T-helper 17 cell (primary cell): ENCODE measurements at regions not wholly inside any gene's neighbourhood (a gene's known extent, or its start where the extent isn't known, plus 50 kb on each side); places are given as distances from the start of the nearest gene placed in this dataset.

Experiments used
- ATAC-seq: fragments of 150-1000 bp; cut with Tn5 transposase; 2 replicates; pipeline ENCODE4 v1.10.0; 2021; ENCODE audit warnings: mild to moderate bottlenecking, moderate library complexity
- DNase-seq, 3 donors: peaks; one replicate each; pipeline versions ENCODE4 v3.0.0 to v3.0.0-alpha.2; 2020 to 2021
- H3K9me3 ChIP-seq: one replicate; pipeline ENCODE4 v1.7.0; 2013; ENCODE audit warnings: low read length, mild to moderate bottlenecking; ENCODE audit not compliant: control insufficient read depth, poor library complexity, severe bottlenecking
- H3K27ac Mint-ChIP-seq: one replicate; pipeline ENCODE4 v1.8.0; 2022; ENCODE audit warnings: mild to moderate bottlenecking, moderate library complexity, mixed read lengths
- H3K27me3 Mint-ChIP-seq: one replicate; pipeline ENCODE4 v1.8.0; 2022; ENCODE audit warnings: mixed read lengths
- H3K36me3 Mint-ChIP-seq: one replicate; pipeline ENCODE4 v1.8.0; 2022; ENCODE audit warnings: low read depth, mixed read lengths
- H3K4me1 Mint-ChIP-seq: one replicate; pipeline ENCODE4 v1.8.0; 2022; ENCODE audit warnings: mild to moderate bottlenecking, mixed read lengths
- H3K4me3 Mint-ChIP-seq: one replicate; pipeline ENCODE4 v1.8.0; 2022; ENCODE audit warnings: mild to moderate bottlenecking, moderate library complexity, mixed read lengths

DNA sequence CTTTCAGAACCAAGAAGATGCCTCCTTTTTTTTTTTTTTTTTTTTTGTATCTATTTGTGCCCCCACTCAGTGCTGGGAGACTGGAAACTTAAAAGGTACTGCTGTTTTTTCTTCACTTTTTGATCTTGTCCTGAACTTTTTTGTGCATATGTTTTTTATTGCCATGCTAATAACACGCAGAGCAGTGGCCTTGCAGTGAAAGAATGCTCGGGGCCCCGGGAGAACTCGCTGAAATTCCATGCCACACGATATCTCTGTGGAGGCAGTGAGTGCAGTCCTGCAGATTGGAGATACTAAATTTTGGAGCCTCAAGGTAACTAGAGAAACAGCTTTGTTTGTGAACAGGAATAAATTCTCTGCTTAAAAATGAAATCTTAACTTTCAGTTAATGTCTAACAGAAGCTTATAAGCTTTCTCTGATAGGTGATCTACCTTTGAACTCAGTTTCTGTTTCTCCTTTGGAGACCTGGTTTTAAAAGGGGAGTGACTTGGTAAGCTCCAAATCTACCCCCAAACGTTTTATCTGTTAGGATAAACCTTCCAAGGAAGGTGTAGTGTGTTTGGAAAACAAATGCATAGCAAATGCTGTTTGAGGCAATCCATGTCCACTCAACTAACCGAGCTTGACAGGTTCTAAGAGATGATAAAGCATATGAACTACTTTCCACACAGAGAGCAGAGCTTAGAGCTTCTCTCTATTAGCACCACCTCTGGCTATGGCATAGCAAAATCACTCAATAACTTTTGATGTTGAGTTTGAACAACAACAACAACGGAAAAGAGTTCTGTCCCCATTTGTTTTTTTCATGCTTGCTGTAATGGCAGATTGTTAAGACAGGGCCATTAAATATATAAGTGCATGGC lies 113.7 kb upstream of the PLXNA2 start:
- H3K36me3 Mint-ChIP-seq: no peaks in the 10 kb centered on the region
- H3K27ac Mint-ChIP-seq: no peak overlapping the region
- peaks cover 8% of the 10 kb centered on the region for H3K27me3 Mint-ChIP-seq
- H3K4me1 Mint-ChIP-seq: no peaks in the 10 kb centered on the region
- DNase-seq: no peak
- ATAC-seq: no peak
- H3K4me3 Mint-ChIP-seq: no peak overlapping the region
- no peaks in the 10 kb centered on the region for H3K9me3 ChIP-seq

GRCh38 chr1:208358651-208359050 lies 114.5 kb upstream of the PLXNA2 start:
- DNase-seq (no peak), ATAC-seq (no peak)
- H3K36me3 Mint-ChIP-seq: no peaks in the 10 kb centered on the region
- H3K4me1 Mint-ChIP-seq: no peaks in the 10 kb centered on the region
- H3K4me3 Mint-ChIP-seq: no peak overlapping the region
- no peak overlapping the region for H3K27ac Mint-ChIP-seq
- peaks cover 11% of the 10 kb centered on the region for H3K27me3 Mint-ChIP-seq
- H3K9me3 ChIP-seq: no peaks in the 10 kb centered on the region

DNA sequence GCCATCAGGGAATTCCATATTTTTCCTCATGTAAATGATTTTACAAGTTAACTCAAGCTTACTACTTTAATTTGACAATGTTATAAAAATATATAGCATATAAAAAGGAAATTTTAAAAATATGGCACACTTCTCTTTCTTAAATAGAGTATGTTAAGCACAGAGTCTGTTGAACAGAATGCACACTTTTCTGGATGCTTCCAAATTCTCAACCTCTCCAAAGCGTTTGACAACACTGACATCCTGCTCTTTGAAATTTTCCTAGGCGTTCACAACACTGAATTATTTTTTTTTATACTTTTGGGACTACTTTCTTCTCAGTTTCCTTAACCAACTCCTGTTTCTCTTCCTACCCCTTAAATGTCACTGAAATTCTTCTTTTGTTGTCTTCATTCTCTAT lies 117.8 kb upstream of the PLXNA2 start:
- no peak overlapping the region for H3K4me3 Mint-ChIP-seq
- ATAC-seq (no peak), DNase-seq (no peak)
- H3K27ac Mint-ChIP-seq: no peak overlapping the region
- H3K9me3 ChIP-seq: no peaks in the 10 kb centered on the region
- peaks cover 21% of the 10 kb centered on the region for H3K27me3 Mint-ChIP-seq
- no peaks in the 10 kb centered on the region for H3K4me1 Mint-ChIP-seq
- H3K36me3 Mint-ChIP-seq: no peaks in the 10 kb centered on the region

GRCh38 chr1:208366559-208366958 lies 122.4 kb upstream of the PLXNA2 start:
- no peak for ATAC-seq
- H3K4me1 Mint-ChIP-seq: peaks cover 3% of the 10 kb centered on the region

DNA sequence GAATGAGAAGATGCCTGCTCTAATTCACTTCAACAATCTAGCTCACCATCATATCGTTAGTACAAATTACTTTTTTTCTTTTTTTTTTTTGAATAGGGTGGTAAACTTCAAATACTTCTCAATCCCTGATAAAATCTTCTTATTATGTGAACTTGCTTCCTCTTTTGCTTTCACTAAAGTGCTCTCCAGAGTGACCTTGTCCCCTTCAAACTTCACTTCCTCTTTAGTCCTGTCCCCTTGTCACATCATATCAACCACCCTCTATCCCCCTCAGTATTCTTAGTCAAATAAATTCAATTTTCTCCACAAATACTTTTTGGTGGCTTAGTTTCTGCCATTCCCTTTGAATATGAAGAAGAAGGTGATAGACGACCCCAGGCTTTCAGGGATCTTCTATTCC lies 124.9 kb upstream of the PLXNA2 start:
- H3K27me3 Mint-ChIP-seq: peaks cover 27% of the 10 kb centered on the region
- H3K4me1 Mint-ChIP-seq: peaks cover 3% of the 10 kb centered on the region
- peak overlapping the region; percentile 45 for H3K4me3 Mint-ChIP-seq
- DNase-seq: no peak
- no peaks in the 10 kb centered on the region for H3K36me3 Mint-ChIP-seq
- no peak overlapping the region for H3K27ac Mint-ChIP-seq
- no peaks in the 10 kb centered on the region for H3K9me3 ChIP-seq
- no peak for ATAC-seq

More at GRCh38 chr1:208366559-208366958, 122.4 kb upstream of the PLXNA2 start:
- H3K9me3 ChIP-seq: no peaks in the 10 kb centered on the region
- no peaks in the 10 kb centered on the region for H3K36me3 Mint-ChIP-seq
- H3K4me3 Mint-ChIP-seq: no peak overlapping the region
- DNase-seq: no peak
- peaks cover 38% of the 10 kb centered on the region for H3K27me3 Mint-ChIP-seq
- no peak overlapping the region for H3K27ac Mint-ChIP-seq

GRCh38 chr1:208369658-208370057 lies 125.5 kb upstream of the PLXNA2 start:
- Mint-ChIP-seq H3K27ac (no peak overlapping the region), H3K4me1 (peaks cover 3% of the 10 kb centered on the region), H3K27me3 (peaks cover 33% of the 10 kb centered on the region), H3K4me3 (no peak overlapping the region), H3K36me3 (no peaks in the 10 kb centered on the region)
- no peaks in the 10 kb centered on the region for H3K9me3 ChIP-seq
- ATAC-seq: no peak
- no peak for DNase-seq

GRCh38 chr1:208374391-208374941 lies 130.3 kb upstream of the PLXNA2 start:
- DNase-seq (no peak), ATAC-seq (no peak)
- no peaks in the 10 kb centered on the region for H3K9me3 ChIP-seq
- H3K27me3 Mint-ChIP-seq: peaks cover 12% of the 10 kb centered on the region
- H3K36me3 Mint-ChIP-seq: no peaks in the 10 kb centered on the region
- no peak overlapping the region for H3K27ac Mint-ChIP-seq
- no peak overlapping the region for H3K4me3 Mint-ChIP-seq
- H3K4me1 Mint-ChIP-seq: no peaks in the 10 kb centered on the region

DNA sequence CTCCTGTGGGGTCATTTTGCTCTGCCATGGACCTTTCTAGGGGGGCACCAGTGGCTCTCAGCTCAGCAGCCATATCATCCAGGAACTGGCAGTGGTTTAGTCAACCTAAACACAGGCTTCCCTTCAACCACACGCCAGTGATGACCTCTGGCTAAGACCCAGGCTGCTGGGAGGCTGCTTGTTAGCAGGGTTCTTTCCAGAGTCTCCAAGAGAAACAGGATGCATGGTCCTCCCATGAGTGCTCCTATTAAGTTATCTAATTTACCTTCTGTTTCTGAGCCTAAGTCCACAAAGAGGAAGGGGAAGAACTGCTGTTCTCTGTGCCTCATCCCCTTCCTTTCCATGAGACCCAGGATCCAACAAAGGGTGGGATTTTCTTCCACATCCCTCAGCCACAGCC lies 137.3 kb upstream of the PLXNA2 start:
- DNase-seq: no peak
- H3K9me3 ChIP-seq: no peaks in the 10 kb centered on the region
- no peak for ATAC-seq
- Mint-ChIP-seq H3K36me3 (no peaks in the 10 kb centered on the region), H3K27me3 (peaks cover 6% of the 10 kb centered on the region), H3K4me1 (no peaks in the 10 kb centered on the region), H3K4me3 (no peak overlapping the region), H3K27ac (no peak overlapping the region)

- DNase-seq (no peak), ATAC-seq (no peak)
- no peaks in the 10 kb centered on the region for H3K9me3 ChIP-seq
- Mint-ChIP-seq H3K4me1 (no peaks in the 10 kb centered on the region), H3K27ac (no peak overlapping the region), H3K36me3 (no peaks in the 10 kb centered on the region), H3K4me3 (no peak overlapping the region), H3K27me3 (peaks cover 16% of the 10 kb centered on the region)
Observed at GRCh38 chr1:208387908-208388811, 144.0 kb upstream of the PLXNA2 start.

DNA sequence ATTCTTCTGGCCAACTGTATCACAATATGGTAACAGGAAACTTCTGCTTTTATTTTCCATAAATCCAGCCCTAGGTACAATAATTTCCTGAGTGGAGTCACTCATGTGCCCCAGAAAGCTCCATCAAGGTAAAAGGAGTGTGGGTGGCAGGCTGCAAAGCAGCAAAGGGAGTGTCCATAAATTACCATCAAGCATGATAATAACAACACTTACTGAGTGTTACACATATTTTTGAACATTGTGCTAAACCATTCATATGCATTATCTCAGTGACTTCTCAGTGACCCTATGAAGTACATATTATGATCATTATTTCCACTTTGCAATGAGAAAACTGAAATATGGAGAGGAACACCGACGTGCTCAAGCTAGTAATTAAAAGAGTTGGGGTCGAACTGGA lies 149.2 kb upstream of the PLXNA2 start:
- DNase-seq: no peak
- H3K9me3 ChIP-seq: no peaks in the 10 kb centered on the region
- Mint-ChIP-seq H3K4me3 (no peak overlapping the region), H3K4me1 (no peaks in the 10 kb centered on the region), H3K27me3 (peaks cover 18% of the 10 kb centered on the region), H3K27ac (no peak overlapping the region), H3K36me3 (no peaks in the 10 kb centered on the region)
- no peak for ATAC-seq

- no peaks in the 10 kb centered on the region for H3K9me3 ChIP-seq
- Mint-ChIP-seq H3K4me3 (no peak overlapping the region), H3K27me3 (peaks cover 18% of the 10 kb centered on the region), H3K27ac (no peak overlapping the region), H3K4me1 (no peaks in the 10 kb centered on the region), H3K36me3 (no peaks in the 10 kb centered on the region)
- no peak for DNase-seq
- ATAC-seq: no peak
Observed at GRCh38 chr1:208393826-208394225, 149.6 kb upstream of the PLXNA2 start.

DNA sequence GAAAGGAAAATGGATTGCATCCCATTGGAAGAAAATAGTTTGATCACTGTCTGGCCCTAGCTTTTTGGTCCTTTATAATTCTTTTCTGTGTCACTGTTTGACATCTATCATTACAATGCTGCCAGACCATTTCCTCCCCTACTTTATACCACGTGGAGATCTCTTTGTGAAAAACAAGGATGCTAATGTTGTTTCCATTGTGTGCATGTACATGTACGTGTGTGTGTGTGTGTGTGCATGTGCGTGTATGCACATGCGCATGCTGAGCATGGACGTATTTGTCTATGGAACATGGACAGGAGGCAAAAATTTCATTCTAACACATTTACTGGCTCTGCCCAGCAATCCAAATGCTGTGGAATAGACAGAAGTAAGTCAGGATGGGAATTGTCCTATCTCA lies 153.1 kb upstream of the PLXNA2 start:
- Mint-ChIP-seq H3K36me3 (no peaks in the 10 kb centered on the region), H3K4me3 (no peak overlapping the region), H3K4me1 (no peaks in the 10 kb centered on the region), H3K27me3 (peaks cover 15% of the 10 kb centered on the region), H3K27ac (no peak overlapping the region)
- ATAC-seq (no peak), DNase-seq (no peak)
- H3K9me3 ChIP-seq: no peaks in the 10 kb centered on the region

DNA sequence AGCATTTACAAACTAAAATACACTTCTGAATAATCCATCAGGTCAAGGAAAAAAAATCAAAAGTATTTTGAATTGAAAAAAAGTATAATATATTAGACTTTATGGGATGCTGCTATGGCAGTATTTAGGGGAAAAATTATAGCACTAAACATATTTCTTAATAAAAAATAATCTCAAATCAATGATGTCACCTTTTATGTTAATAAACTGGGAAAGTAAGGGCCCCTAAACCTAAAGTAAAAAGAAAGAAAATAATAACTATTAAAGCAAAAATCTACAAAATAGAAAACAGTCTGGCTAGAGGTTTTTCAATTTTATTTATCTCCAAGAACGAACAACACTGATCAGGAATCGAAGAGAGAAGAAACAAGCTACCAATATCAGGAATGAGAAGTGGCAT lies 160.8 kb upstream of the PLXNA2 start:
- Mint-ChIP-seq H3K27me3 (peaks cover 16% of the 10 kb centered on the region), H3K4me3 (no peak overlapping the region), H3K4me1 (no peaks in the 10 kb centered on the region), H3K36me3 (no peaks in the 10 kb centered on the region), H3K27ac (no peak overlapping the region)
- DNase-seq (no peak), ATAC-seq (no peak)
- no peaks in the 10 kb centered on the region for H3K9me3 ChIP-seq
